Esophagus muscularis mucosa (tissue), 4 donors: ENCODE measurements at regions not wholly inside any gene's neighbourhood (a gene's known extent, or its start where the extent isn't known, plus 50 kb on each side); places are given as distances from the start of the nearest gene placed in this dataset.

Experiments used
- DNase-seq: peaks from one replicate; pipeline ENCODE4 v3.0.0-alpha.2; 2017; ENCODE audit errors: extremely low spot score
- H3K27ac ChIP-seq, 4 donors: fragments of 200-600 bp; sonication (generic); replicated peaks in 1 of 4; 1 replicate in 3 of 4; 2 replicates in 1 of 4; pipeline ENCODE4 v1.5.1; 2016 to 2019; ENCODE audit warnings: mild to moderate bottlenecking in 1 of 4
- H3K27me3 ChIP-seq, 4 donors: fragments of 200-600 bp; sonication (generic); one replicate each; pipeline versions ENCODE4 v1.5.1 to v1.6.0; 2016 to 2019
- H3K36me3 ChIP-seq, 4 donors: fragments of 200-600 bp; sonication (generic); one replicate each; pipeline ENCODE4 v1.5.1; 2016 to 2019
- H3K4me1 ChIP-seq, 4 donors: fragments of 200-600 bp; sonication (generic); one replicate each; pipeline ENCODE4 v1.5.1; 2016 to 2019
- H3K4me3 ChIP-seq, 4 donors: fragments of 200-600 bp; sonication (generic); 1 replicate in 2 of 4; 2 replicates in 2 of 4; pipeline ENCODE4 v1.5.1; 2016 to 2019; ENCODE audit warnings: mild to moderate bottlenecking in 4 of 4, moderate library complexity in 1 of 4
- H3K9me3 ChIP-seq, 4 donors: fragments of 200-600 bp; sonication (generic); 1 replicate in 3 of 4; 2 replicates in 1 of 4; pipeline ENCODE4 v1.5.1; 2016 to 2019
- EP300 ChIP-seq: sonication (generic); formaldehyde crosslinking; IDR thresholded peaks from one replicate; pipeline ENCODE4 v1.6.1; 2017; ENCODE audit warnings: antibody characterized with exemption
- POLR2A ChIP-seq: fragments of 450-650 bp; IDR thresholded peaks from one replicate; pipeline ENCODE4 v1.6.1; 2017; ENCODE audit warnings: antibody characterized with exemption, moderate library complexity, mild to moderate bottlenecking, low read depth
- POLR2AphosphoS5 ChIP-seq, 2 donors: sonication (generic); formaldehyde crosslinking; IDR thresholded peaks; one replicate each; pipeline ENCODE4 v1.6.1; 2017; ENCODE audit warnings: antibody characterized with exemption in 2 of 2
- WGBS: methylation state at CpG from one replicate; pipeline ENCODE4 v1.1.5; 2018; 5-methylcytosine and 5-hydroxymethylcytosine counted together
- intact Hi-C: fragments of 100-400 bp; cut with DNase I; formaldehyde crosslinking; loops from one replicate; pipeline ENCODE4 v1.15.1; 2023
- TF ChIP-seq, protein P1 (sequence below), 3 experiments: fragments of 200-600 bp in 2 of 3; fragments of 450-650 bp in 1 of 3; sonication (generic) in 2 of 3; IDR thresholded peaks; one replicate each; pipeline ENCODE4 v1.5.1; 2017 to 2019; ENCODE audit warnings: antibody characterized with exemption in 3 of 3, mild to moderate bottlenecking in 2 of 3, moderate library complexity in 1 of 3

DNA sequence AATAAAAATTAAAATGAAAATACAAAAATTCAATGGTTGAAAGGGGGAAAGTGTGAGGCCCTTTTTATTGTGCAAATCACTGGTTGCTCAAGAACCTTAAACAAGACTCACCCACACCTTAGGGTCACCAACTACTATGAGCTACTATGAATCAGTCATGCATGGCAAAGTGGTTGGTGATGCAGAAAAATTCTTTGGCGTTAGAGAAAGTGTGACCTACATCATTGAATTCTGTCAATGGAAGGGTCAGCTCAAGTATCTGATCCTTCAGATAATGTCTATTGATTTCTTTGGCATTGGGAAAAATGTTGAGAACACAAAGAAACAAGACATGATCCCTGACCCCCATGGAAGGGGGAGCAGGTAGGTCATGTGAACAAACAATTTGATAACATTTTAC, 149.7 kb upstream of the ADCY2 start:
- 78% methylated on average over 1 of the region's 1 CpG for WGBS
- peaks cover 0 to 8% (median 0%) of the 10 kb centered on the region in 4 donors for H3K27me3 ChIP-seq
- no peaks in the 10 kb centered on the region for H3K9me3 ChIP-seq
- no peaks in the 10 kb centered on the region for H3K4me1 ChIP-seq
- H3K27ac ChIP-seq, result no peak overlapping the region
- DNase-seq, result no peak
- H3K36me3 ChIP-seq, result no peaks in the 10 kb centered on the region
- intact Hi-C loops, result no loop called here
- TF ChIP-seq POLR2AphosphoS5 (IDR thresholded peaks at IDR 0.05), result no peak
- TF ChIP-seq EP300, result no peak
- TF ChIP-seq POLR2A, result no peak
- TF ChIP-seq, protein P1, sequence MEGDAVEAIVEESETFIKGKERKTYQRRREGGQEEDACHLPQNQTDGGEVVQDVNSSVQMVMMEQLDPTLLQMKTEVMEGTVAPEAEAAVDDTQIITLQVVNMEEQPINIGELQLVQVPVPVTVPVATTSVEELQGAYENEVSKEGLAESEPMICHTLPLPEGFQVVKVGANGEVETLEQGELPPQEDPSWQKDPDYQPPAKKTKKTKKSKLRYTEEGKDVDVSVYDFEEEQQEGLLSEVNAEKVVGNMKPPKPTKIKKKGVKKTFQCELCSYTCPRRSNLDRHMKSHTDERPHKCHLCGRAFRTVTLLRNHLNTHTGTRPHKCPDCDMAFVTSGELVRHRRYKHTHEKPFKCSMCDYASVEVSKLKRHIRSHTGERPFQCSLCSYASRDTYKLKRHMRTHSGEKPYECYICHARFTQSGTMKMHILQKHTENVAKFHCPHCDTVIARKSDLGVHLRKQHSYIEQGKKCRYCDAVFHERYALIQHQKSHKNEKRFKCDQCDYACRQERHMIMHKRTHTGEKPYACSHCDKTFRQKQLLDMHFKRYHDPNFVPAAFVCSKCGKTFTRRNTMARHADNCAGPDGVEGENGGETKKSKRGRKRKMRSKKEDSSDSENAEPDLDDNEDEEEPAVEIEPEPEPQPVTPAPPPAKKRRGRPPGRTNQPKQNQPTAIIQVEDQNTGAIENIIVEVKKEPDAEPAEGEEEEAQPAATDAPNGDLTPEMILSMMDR (IDR thresholded peaks at IDR 0.05), result no peak
- H3K4me3 ChIP-seq, result no peak overlapping the region

DNA sequence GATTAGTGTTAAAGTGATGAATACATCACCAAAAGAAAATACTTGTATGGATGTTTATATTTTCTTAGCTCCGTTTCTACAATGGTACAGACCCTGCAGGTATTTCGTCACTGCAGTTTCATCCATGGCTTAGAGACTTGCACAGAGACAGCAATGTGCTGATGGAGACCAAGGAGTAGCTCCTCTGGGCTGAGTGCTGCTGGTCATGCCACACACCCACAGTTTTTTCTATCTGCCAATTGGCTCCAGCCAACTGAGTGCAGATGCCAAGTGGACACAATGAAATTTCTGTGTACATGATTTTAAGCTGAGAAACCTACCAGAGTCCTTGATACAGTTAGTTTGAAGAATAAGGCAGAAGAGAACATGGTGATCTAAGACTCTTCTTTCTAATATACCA, 145.9 kb upstream of the ADCY2 start:
- WGBS, result 60% methylated on average over 2 of the region's 2 CpGs
- H3K36me3 ChIP-seq, result no peaks in the 10 kb centered on the region
- no peaks in the 10 kb centered on the region for H3K9me3 ChIP-seq
- intact Hi-C loops, result no loop called here
- TF ChIP-seq EP300 (no peak), POLR2AphosphoS5 (IDR thresholded peaks at IDR 0.05) (no peak), POLR2A (no peak)
- TF ChIP-seq, protein P1 (IDR thresholded peaks at IDR 0.05), result no peak
- no peak for DNase-seq
- H3K4me3 ChIP-seq, result no peak overlapping the region
- no peak overlapping the region for H3K27ac ChIP-seq
- peaks cover 0 to 8% (median 0%) of the 10 kb centered on the region in 4 donors for H3K27me3 ChIP-seq
- no peaks in the 10 kb centered on the region for H3K4me1 ChIP-seq

DNA sequence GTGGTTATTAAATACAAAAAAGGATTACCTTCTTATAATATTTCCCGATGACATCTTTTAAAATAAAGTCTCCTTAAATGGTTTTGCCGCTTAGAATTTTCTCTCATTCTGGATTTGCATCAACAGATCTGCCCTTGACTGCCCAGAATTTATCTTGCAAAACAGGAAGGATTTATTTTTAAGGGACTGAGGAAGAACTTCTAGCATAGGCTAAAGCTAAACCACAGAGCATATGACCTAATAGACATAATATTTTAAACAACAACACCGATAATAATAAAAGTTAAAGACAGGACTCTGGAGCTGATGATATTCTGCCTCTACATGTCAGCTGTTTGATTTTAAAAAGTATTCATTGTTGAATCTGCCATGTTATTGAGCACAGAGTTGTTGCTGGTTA, 145.3 kb upstream of the ADCY2 start:
- TF ChIP-seq POLR2AphosphoS5 (IDR thresholded peaks at IDR 0.05) (no peak), EP300 (no peak), POLR2A (no peak)
- TF ChIP-seq, protein P1 (IDR thresholded peaks at IDR 0.05), result no peak
- DNase-seq, result no peak
- 71% methylated on average over 3 of the region's 3 CpGs for WGBS
- Histone ChIP-seq H3K9me3 (no peaks in the 10 kb centered on the region), H3K27ac (no peak overlapping the region), H3K36me3 (no peaks in the 10 kb centered on the region), H3K27me3 (peaks cover 0 to 8% (median 0%) of the 10 kb centered on the region in 4 donors), H3K4me1 (no peaks in the 10 kb centered on the region), H3K4me3 (no peak overlapping the region)
- intact Hi-C loops, result no loop called here

DNA sequence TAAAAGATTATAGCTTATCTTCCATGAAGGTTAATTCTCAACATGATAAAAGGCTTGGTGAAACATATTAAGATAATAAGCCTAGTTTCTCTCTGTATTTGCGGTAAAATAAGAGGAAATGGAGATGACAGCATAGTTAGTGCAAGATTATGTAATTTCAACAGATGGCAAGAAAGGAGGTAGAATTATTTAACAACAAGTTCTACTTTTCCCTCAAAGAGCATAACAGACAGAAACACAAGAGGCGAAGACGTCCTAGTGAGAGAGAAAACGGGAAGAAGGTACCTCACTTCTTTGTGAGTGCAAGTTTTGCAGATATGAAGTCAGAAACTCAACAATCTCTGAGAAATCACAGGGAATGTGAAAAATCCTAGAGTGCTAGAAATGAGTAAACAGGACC, 144.8 kb upstream of the ADCY2 start:
- 64% methylated on average over 4 of the region's 4 CpGs for WGBS
- H3K9me3 ChIP-seq, result no peaks in the 10 kb centered on the region
- no peak for TF ChIP-seq POLR2A
- TF ChIP-seq EP300, result no peak
- TF ChIP-seq, protein P1 (IDR thresholded peaks at IDR 0.05), result no peak
- H3K27me3 ChIP-seq, result peaks cover 0 to 8% (median 0%) of the 10 kb centered on the region in 4 donors
- no peaks in the 10 kb centered on the region for H3K4me1 ChIP-seq
- no peak for DNase-seq
- no peak overlapping the region for H3K27ac ChIP-seq
- intact Hi-C loops, result no loop called here
- no peaks in the 10 kb centered on the region for H3K36me3 ChIP-seq
- H3K4me3 ChIP-seq, result no peak overlapping the region

DNA sequence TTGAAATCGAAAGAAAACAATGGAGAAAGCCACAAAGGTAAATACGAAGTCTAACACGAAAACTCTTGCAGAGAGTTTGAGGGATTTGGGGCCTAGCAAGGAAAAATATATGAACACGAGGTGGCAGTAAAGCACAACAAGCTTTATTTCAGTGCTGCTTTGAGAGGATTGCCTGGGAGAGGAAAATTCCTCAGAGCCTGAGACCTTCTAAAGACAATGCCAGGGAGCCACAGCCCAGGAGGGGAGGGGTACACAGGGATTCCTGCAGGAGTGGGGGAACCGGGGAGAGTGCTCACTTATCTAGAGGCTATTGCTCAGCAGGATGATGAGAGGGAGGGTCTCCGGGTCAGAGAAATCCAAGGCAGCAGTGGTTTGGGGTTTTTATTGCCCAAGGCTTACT, 134.9 kb upstream of the ADCY2 start:
- Histone ChIP-seq H3K36me3 (no peaks in the 10 kb centered on the region), H3K4me1 (no peaks in the 10 kb centered on the region), H3K27ac (no peak overlapping the region), H3K9me3 (peaks cover 0 to 13% (median 5%) of the 10 kb centered on the region in 4 donors), H3K27me3 (no peaks in the 10 kb centered on the region), H3K4me3 (no peak overlapping the region)
- peak; percentile 89 for DNase-seq
- no peak for TF ChIP-seq POLR2AphosphoS5 (IDR thresholded peaks at IDR 0.05)
- TF ChIP-seq, protein P1 (IDR thresholded peaks at IDR 0.05), result peak; percentile 40 to 65 (median 53)
- intact Hi-C loops, result no loop called here
- WGBS, result 35% methylated on average over 6 of the region's 6 CpGs
